ENCODE measurements at regions not wholly inside any gene's neighbourhood (a gene's known extent, or its start where the extent isn't known, plus 50 kb on each side); places are given as distances from the start of the nearest gene placed in this dataset.

- Histone ChIP-seq H2BK5ac (ENCODE audit: insufficient read length, low read length) (no peak overlapping the region), H3T11ph (ENCODE audit: low read length) (no peak overlapping the region), H3K4me1 (ENCODE audit: insufficient read depth, low read length) (no peaks in the 10 kb centered on the region), H3K79me1 (ENCODE audit: insufficient read depth, low read depth, low read length, poor library complexity, severe bottlenecking) (no peaks in the 10 kb centered on the region), H3K56ac (ENCODE audit: insufficient read length, low read depth, low read length) (no peak overlapping the region), H2AFZ (ENCODE audit: low read length) (no peak overlapping the region), H3K23me2 (ENCODE audit: insufficient read length, low read depth, low read length, poor library complexity, severe bottlenecking) (no peaks in the 10 kb centered on the region), H4K91ac (ENCODE audit: insufficient read length, low read depth, low read length) (no peak overlapping the region), H4K8ac (replicated peaks; ENCODE audit: insufficient read length, low read depth, low read length) (no peak overlapping the region), H3K27ac (ENCODE audit: insufficient read length, low read depth, low read length) (no peak overlapping the region), H3K9ac (ENCODE audit: extremely low read depth, insufficient read length, low read length) (no peak overlapping the region), H2BK15ac (ENCODE audit: low read depth, low read length) (no peak overlapping the region), H2BK12ac (ENCODE audit: insufficient read length, low read depth, low read length) (no peak overlapping the region), H3K9me3 (ENCODE audit: control insufficient read depth, low read depth, low read length) (no peaks in the 10 kb centered on the region), H2BK120ac (ENCODE audit: low read depth, low read length, poor library complexity, severe bottlenecking) (no peak overlapping the region), H3K23ac (ENCODE audit: insufficient read length, low read depth, low read length) (no peak overlapping the region), H3K79me2 (ENCODE audit: insufficient read depth, low read length) (no peaks in the 10 kb centered on the region), H3K4me2 (ENCODE audit: insufficient read depth, insufficient read length, low read length) (no peak overlapping the region), H4K20me1 (ENCODE audit: control insufficient read depth, insufficient read depth, insufficient read length) (no peaks in the 10 kb centered on the region), H3K27me3 (ENCODE audit: insufficient read depth, low read length) (no peaks in the 10 kb centered on the region; the same call in 1 of the 2 replicates), H2AK5ac (ENCODE audit: insufficient read length, low read length) (no peak overlapping the region), H3K4ac (ENCODE audit: low read depth, low read length) (no peak overlapping the region), H2BK20ac (ENCODE audit: low read depth, low read length, poor library complexity, severe bottlenecking) (no peak overlapping the region), H4K5ac (ENCODE audit: insufficient read length, low read depth, low read length) (no peak overlapping the region), H3K14ac (ENCODE audit: insufficient read depth, low read length) (no peak overlapping the region), H3K18ac (ENCODE audit: insufficient read length, low read depth, low read length) (no peak overlapping the region)
- H3K4me1 Mint-ChIP-seq, result peaks cover 14 to 19% of the 10 kb centered on the region in 2 experiments
- H3K27me3 Mint-ChIP-seq (ENCODE audit: low read depth), result peaks cover 16% of the 10 kb centered on the region
- no peak overlapping the region for H3K4me3 Mint-ChIP-seq
- no peaks in the 10 kb centered on the region for H3K36me3 Mint-ChIP-seq (ENCODE audit: insufficient read depth in 1 of 3, low read depth in 3 of 3)
- H3K27ac Mint-ChIP-seq, result no peak overlapping the region
- no CpG with 5 or more reads among the region's 8 CpGs for WGBS (ENCODE audit: extremely low coverage, insufficient read length, low lambda C conversion rate)
- no peaks in the 10 kb centered on the region for H3K9me3 Mint-ChIP-seq
- TF ChIP-seq CTCF (conservative IDR thresholded peaks at IDR 0.05), result no peak
- DNase-seq, result no peak
Observed at GRCh38 chr11:134904103-134904790, 492.2 kb upstream of the B3GAT1 start.
